HG03571 (cell line): ENCODE measurements at regions not wholly inside any gene's neighbourhood (a gene's known extent, or its start where the extent isn't known, plus 50 kb on each side); places are given as distances from the start of the nearest gene placed in this dataset.

Experiments
- ATAC-seq: cut with Tn5 transposase; IDR thresholded peaks from one replicate; pipeline ENCODE4 v1.9.1; 2021; ENCODE audit not compliant: unreplicated experiment

DNA sequence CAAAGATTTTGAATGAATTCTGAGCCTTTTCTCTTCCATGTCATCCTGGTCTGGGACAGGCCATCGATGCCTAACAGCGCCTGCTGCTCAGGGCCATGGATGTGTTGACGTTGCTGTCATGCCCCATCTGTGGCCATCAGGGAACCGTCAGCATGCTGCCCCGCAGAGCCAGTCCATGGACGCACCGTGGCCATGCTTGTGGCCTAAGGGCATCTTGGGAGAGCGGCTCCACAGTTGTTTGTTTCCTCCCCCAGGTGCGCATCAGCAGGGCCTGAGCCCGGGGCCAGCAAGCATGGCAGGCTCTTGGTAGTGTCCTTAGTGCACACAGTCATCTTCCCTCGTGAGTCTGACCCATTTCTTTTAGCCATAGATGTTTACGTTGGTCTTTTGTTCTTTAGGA, 142.7 kb downstream of the VAPA start:
- no peak for ATAC-seq

DNA sequence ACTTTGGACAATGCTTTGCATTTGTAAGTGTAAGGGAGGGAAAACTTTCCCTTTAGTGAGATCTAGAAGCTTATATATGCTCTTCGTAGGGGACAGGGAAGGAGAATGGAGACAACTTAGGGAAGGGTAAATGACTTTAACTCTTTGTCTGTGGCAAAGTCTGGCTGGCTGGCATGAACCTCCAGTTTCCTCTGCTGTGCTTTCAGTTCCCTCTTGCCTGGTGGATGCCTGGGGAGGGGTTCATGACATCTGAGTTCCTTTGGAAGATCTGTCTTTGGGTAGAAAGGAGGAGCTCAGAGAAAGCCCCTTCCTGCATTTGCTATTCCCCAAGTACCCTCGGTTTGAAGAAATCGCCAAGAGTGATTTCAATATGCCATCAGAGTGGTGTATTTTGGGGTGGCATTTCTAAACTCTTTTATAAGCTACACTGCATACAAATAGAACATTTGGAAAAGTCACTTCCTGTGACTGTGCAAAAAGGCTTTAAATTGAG, 143.6 kb downstream of the VAPA start:
- ATAC-seq, result no peak

DNA sequence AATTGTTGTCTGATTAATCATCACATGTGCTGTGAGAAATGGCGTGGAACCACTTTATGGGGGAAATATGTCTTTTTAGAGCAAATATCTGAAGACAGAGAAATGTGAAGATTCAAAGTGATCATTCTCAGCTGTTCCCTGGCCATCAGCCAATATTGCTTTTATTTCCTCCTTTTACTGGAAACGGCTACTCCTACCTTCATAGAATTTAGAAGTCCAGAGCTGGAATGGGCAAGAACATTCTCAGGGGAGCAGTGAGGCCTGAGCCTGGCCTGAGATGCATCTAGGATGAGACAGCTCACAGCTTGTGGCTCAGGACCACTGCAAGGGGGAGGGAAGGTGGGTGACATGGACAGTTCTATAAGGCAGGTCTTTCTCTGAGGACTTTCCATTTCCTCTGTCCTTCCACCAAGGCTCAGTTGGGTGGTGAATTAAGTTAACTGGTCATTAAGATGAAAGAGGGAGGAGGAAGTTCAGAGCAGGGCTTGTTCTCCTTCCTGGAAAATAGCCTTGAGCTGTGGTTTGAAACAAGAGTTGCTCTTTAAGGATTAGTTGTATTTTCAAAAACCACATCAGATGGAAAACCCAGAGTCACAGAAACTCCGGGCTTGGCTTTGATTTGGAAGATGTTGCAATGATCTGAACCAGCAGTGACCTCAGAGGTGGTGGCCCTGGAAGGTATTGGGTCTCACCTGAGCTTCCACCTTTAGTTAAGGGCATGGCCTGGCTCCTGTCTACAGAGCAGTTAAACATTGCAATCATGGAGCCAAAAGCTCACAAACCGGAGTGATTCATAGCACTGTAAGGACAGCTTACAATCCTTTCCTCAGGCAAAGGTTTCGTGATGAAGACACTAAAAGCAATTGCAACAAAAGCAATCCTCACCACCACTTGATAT, 144.3 kb downstream of the VAPA start:
- no peak for ATAC-seq

DNA sequence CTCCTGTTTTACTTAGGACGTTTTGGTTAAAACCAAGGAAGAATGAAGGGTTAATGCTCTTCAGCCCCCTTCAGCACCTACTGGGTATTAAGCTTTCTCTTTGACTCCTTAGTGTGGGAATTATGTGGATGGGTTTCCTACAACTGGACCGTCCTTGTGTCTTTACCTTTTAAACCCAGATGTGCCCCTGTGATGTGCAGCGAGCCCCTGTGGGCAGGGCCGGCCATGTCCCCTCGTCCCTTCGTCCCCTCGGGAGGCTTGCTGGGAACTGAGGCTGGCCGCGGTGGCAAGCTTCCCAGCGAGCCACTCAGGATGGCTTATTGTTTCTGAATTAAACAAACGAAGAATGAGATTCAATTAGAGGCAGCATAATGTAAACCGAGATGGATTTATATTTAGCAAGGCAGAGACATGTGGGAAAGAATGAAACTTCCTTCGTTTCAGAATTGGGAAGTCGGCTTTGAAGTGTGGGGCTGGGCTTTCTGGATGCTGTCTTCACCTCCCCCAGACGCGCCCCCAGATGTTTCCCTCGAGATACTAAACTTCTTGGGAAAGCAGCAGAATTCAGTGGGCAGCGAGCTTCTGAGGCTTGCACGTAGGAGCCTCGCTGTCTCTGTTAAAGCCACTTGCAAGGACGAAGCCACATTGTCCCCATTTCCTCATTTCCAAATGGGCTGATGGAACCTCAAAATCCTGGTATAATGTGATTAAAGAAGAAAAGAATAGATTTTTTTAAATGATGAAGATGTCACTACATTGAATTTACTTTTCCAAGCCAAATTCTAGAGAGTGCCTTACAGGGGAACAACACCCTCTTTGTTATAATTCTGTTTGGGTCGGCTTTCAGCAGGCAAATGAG, 146.0 kb downstream of the VAPA start:
- ATAC-seq, result no peak

DNA sequence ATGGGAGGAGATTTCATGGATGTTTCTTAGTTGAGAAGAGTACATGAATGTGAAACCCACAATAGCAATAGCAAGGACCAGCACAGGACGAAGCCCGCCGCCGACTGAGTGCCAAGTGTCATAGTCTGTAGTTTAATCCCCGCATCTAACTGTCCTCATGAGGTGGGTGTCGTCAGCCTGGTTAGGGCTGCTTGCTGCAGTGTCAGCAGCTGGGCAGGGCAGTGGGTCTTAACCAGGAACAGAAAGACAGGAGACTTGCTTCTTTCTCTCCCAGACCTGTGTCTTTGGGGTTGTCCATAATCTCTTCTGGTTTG, 146.6 kb downstream of the VAPA start:
- no peak for ATAC-seq

DNA sequence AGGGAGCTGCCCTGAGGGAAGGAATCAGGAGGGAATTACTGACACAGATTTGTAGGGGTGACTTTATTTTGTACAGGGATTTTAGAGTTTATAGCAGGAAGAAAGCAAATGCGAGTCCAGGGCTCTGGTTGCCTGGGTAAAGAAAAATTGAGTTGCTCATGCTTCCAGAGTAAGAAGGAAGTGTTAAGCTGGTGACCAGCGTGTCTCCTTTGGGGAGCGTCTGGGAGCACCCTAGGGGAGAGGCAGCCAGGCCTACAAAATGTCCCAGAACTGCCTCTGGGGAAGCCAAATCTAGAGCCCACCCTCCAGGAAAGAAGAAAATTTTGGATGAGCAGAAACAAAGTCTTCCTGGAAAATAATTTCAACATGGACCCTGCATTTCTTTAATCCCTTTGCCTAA, 147.0 kb downstream of the VAPA start:
- no peak for ATAC-seq

DNA sequence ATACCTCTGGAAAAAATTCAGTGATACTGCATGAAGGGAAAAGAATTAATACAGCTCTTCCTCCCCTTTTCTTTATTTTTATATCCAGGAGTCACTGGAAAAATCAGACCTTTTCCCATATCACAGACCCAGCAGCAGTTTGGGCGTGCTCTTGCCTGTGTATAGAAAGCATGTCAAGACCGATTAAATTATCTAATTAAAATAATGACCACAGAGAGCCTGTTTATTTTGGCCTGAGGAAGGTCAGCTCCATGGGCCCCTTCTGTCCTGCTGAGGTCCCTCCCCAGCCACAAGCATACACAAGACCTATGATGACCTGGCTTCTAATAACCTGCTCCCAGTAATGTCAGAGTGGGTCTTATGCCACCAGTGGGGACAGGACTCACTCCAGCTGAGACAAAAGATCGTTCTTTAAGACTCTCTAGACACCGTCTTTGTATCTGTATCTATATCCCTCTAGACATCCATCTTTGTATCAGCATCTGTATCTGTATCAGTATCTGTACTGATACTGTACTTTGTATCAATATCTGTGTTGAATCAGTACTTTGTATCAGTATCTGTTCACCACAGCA, 147.8 kb downstream of the VAPA start:
- no peak for ATAC-seq

DNA sequence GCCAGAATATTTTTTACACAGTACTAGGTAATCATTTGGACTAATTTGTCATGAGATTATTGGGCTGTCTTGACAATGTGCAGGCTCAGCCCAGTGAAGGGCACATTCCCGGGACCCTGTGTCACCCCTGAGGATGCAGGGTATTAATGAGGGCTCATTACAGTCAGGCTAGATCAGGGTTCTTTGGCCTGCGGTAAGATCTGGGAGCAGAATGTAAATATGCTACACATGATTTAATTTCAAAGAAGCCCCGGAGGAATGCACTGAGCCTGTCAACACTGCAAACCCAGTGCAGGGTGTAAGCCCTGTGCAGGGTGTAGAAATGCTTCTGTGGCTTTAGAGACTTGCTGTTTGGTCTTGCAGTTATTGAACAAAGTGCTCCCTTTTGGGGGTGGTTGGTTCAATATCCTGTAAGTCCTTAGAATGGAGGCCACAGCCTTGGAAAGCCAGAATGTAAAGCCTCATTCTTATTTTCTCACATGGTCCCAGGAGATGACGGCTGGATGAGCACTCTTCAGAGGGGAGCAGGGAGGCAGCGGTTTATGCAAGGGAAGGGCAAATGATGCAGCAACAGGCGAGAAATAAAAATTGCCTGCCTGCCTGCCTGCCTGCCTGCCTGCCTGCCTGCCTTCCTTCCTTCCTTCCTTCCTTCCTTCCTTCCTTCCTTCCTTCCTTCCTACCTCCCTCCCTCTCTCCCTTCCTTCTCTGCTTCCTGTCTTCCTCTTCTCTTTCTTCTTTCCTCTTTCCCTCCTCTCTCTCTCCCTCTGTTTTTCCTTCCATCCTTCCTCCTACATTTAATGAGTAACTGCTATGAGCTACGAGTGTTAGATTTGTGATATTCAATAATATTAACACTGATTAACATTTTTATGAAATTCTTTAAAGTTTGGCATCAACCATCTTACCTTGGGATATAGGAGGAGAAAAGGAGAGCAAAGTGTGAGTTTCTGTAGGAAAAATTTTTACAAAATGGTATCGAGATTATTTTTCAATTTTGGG, 148.8 kb downstream of the VAPA start:
- no peak for ATAC-seq

DNA sequence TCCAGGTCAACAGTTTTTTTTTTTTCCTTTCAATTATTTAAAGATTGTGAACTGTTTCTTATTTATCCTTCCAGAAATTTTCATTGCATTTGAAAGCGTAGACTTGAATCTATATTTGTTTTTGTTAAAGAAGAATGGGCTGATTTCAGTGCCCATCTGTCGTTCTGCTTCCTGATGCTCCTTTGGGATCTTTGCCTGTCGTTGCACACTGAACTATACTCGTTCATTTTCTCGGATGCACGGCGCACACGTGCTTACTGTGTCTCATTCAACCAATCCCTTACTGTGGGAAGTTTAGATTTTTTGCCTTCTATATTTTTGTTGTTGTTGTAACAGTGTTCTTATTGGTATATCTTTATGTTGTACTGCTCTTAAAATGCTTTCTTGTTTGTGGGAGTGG, 149.7 kb downstream of the VAPA start:
- ATAC-seq, result no peak

DNA sequence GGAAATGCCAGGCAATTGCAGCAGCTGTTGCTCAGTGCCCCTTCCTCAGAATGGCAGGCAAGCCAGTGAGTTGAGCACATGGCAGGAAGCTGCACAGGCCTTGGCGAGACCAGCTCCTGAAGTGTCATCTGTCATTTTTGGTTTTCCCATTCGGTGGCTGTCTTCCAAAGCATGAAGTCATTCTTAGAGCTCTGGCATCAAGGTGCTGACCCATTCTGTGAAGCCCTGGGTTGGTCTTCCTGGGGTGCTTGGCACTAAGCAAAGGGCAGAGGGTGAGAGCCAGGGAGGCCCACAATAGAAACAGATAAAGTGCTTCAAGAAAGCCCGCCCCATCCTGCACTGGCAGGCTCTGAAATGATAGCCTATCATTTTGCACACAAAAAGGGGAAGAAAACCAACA, 150.5 kb downstream of the VAPA start:
- no peak for ATAC-seq

DNA sequence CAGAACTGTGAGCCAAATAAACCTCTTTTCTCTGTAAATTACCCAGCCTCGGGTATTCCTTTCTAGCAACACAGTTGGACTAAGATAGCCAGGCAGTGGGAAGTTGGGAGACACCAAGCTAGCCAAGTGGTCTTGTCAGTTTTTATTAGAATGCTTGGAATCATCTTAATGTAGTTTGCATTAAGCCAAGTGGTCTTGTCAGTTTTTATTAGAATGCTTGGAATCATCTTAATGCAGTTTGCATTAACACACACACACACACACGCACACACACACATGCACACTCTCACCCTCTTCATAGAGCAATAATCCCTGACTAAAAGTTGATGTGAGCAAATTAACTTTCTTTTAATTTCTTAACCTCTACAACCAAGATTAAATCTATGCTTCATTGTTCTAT, 151.5 kb downstream of the VAPA start:
- ATAC-seq, result no peak

DNA sequence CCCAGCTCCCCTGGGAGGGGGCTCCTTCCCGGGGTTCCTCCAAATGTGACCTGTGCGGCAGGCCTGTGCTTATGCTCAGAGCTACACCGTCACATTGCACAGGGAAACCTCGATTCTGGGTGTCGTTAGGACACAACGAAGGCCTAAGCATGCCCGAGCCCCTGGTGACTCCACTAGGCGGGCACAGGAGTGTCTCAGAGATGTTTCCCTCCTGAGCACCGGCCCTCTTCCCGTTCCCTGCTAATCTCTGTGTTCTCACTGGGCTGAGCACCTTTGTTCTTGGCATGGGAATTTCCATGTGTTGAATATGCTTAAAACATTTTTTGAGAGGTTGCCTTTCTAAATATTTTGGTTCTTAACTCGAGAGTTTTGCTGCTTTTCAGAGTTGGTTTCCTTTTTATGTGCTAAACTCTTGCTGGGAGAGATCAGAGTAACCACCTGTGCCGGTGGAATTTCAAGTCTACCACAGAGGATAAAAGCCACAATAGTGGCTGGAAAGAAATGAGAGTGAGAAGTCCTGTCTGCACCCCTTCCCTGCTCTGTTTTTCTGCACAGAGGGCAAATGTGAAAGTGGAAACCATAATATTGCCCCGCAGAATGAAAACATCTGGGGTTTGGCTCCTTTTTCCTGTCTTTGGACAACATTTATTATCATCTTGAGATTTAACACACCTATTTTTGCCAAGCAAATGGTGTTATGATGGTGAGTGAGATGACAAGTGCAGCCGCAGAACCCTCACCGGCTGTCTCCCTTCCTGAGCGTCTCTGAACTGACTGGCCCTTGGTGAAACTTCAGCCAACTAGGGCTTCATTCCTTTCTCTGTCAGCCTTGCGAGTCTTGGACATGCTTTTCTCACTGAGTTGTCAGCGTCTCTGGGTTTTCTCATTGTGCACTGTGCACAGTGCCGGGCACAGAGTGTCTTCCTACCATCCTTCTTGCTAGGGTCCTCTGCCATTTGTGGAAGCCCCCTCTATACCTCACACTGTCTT, 154.1 kb downstream of the VAPA start:
- no peak for ATAC-seq

DNA sequence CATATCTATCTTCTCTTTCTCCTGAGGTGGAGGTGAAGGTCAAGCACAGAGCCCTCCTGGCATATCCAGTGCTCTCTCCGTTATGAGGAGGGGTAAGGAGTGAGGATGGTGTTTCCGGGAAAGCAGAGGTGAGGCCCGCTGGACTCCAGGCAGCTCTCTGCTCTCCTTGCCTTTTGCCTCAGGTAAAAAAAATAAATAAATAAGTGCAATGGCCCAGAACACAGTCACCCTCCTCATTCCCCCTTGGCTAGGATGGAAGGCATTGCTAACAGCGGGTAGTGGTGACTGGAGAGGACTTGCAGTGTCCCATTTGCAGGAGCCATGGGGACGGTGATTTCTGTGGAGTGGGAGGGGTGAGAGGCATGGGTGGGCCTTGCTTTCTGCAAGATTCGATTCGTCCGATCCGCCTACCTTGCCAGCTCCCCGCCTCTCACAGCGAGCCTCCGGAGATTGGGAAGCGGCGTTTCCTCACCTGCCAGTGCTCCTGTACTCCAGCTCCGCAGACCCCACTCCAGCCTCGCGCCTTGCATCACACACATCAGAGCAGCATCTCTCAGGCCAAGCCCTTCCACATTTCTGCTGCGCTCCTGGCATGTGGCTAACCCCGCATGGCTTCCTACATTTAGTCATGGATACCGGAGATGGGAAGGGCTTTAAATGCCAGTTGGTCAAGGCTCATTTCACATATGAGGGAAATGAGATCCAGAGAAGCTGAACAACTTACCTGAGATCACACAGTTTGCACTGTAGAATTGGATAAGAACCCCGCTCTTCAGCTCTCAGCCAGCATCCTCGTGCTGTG, 155.2 kb downstream of the VAPA start:
- ATAC-seq, result no peak

DNA sequence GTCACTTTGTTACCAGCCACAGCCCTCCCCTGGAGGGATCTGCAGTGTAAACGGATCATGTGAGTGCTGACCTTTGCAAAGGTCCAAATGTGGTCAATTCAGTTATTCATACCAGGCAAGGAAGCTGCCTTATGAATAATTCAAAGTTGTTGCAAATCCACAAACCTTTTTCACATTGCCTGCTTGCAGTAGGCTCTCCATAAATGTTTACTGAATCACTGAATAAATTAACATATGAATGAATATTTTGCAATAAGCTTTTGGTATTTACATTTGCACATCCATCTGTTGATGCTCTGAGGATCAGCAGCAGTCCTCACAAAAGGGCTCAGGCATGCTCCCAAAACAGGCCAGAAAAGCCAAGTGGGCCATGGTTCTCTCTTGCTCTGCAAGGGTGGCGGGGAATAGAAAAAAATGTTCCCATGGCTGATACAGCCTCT, 156.8 kb downstream of the VAPA start:
- no peak for ATAC-seq

DNA sequence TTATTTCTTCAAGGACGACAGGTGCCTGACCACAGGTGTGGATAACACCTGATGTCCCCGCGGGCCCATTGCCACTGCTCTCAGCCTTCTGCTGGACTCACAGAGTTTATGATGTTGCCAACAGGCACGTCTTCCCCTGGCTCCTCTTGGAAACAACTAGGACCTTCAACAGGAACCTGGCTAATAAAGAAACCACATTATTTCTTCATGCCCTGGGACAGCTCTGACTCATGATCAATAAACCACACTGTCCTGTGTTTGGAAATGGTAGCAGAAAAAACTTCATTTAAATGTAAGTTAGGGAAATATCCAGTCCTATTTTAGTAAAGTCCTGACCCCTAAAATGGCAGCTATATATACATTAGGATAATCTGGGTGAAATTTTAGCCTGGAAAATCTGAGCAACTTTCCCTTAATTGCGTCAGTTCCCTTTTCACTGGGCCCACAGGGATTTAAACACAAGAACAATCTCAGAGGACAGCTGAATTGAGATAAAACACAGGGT, 158.9 kb downstream of the VAPA start:
- ATAC-seq, result no peak

DNA sequence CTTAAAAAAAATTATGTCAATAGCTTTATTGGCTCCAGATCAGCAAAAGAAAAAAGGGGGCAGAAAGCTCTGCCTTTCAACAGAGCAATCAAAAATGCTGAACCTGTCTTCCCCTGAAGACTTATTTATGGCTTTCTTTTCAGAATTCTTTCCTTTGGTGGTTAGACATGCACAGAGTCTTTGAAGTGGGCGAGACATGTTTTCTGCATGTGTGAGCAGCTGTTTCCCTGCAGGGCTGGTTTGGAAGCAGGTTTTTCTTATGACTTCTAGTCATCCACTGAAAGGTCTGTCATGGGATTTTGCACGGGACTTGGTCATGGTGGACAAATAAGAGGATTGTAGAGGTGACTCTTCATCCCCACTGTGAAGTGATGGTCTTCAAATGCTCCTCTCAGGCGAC, 160.3 kb downstream of the VAPA start:
- no peak for ATAC-seq

DNA sequence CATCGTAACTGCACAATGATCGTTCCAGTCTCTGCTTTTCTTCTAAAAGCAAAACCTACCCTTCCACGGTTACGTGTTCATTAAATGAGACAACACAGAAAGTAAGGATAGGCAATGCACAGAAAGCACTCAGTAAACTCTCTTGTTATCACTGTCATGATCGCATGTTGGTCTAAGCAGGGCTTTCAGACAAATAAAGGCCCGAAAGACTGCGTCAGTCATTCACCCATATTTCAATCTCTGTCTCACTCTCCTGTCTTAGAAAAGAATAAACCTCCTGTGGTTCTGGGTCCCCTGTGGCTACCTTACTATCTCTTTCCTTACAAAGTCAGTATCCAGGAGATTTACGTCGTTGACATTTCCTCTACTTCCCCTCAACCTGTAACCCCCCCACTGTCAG, 160.9 kb downstream of the VAPA start:
- ATAC-seq, result no peak

DNA sequence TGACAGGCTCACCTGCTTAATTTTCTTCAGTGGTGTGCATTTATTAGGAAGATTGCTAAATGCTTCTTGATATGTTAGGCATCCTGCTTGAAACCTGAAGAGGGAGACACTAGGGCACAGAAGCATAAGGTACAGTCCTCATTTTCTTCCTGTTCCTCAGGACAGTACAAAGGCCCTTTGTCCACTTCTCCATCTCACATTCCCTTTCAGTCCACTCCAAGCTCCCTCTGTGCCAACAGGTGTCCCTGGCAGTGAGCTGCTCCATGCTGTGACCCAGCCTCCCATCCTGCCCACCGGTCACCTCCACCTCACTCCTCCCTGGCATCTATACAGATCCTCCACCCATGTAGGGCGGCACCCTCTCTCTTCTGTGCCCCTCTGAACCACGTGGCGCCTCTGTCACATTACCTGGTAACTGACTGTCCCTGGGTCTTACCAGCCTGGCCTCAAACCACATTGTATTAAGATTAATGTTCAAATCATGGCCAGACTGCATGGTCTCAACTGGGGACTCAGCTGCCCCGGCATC, 162.8 kb downstream of the VAPA start:
- no peak for ATAC-seq
